Lower leg skin (tissue), 4 donors: ENCODE measurements at regions not wholly inside any gene's neighbourhood (a gene's known extent, or its start where the extent isn't known, plus 50 kb on each side); places are given as distances from the start of the nearest gene placed in this dataset.

Experiments used
- DNase-seq, 2 donors: peaks; one replicate each; pipeline ENCODE4 v3.0.0-alpha.2; 2019; ENCODE audit warnings: low spot score in 2 of 2
- H3K4me3 ChIP-seq: fragments of 200-600 bp; sonication (generic); 2 replicates; pipeline ENCODE4 v1.5.1; 2017; ENCODE audit warnings: mild to moderate bottlenecking, low read depth; ENCODE audit not compliant: poor library complexity, severe bottlenecking
- POLR2A ChIP-seq, 2 donors: fragments of 450-650 bp; IDR thresholded peaks; one replicate each; pipeline ENCODE4 v1.6.1; 2016 to 2017; ENCODE audit warnings: antibody characterized with exemption in 2 of 2, mild to moderate bottlenecking in 1 of 2, moderate library complexity in 1 of 2
- WGBS, 2 donors: methylation state at CpG; one replicate each; pipeline ENCODE4 v1.1.5; 2018; 5-methylcytosine and 5-hydroxymethylcytosine counted together
- intact Hi-C: fragments of 100-400 bp; cut with DNase I; formaldehyde crosslinking; loops from one replicate; pipeline ENCODE4 v1.15.0; 2023; ENCODE audit warnings: low total_unique reads
- TF ChIP-seq, protein P1 (sequence below), 3 donors: fragments of 450-650 bp; IDR thresholded peaks; one replicate each; pipeline ENCODE4 v1.5.1; 2016; ENCODE audit warnings: antibody characterized with exemption in 3 of 3, mild to moderate bottlenecking in 3 of 3, moderate library complexity in 2 of 3

DNA sequence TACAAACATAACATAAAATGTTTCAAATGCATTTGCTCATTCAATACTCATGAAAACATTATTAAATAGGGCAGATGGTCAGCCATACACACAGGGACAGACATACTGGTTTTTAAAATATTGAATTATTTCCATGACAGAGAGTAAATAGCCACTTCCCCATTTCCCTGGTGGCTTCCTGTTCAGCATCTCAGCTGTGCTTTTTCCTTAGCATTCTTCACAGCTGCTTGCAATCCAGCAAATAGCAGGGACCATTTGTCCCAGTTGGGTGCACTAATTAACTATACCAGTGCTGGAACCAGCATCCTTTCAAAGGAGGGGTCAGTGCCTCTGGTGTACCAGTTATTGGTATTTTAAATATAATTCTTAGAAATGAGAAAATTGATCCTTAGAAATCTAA lies 964.7 kb downstream of the RAB28 start:
- intact Hi-C loops: no loop called here
- no peak for TF ChIP-seq POLR2A (IDR thresholded peaks at IDR 0.05)
- TF ChIP-seq, protein P1, sequence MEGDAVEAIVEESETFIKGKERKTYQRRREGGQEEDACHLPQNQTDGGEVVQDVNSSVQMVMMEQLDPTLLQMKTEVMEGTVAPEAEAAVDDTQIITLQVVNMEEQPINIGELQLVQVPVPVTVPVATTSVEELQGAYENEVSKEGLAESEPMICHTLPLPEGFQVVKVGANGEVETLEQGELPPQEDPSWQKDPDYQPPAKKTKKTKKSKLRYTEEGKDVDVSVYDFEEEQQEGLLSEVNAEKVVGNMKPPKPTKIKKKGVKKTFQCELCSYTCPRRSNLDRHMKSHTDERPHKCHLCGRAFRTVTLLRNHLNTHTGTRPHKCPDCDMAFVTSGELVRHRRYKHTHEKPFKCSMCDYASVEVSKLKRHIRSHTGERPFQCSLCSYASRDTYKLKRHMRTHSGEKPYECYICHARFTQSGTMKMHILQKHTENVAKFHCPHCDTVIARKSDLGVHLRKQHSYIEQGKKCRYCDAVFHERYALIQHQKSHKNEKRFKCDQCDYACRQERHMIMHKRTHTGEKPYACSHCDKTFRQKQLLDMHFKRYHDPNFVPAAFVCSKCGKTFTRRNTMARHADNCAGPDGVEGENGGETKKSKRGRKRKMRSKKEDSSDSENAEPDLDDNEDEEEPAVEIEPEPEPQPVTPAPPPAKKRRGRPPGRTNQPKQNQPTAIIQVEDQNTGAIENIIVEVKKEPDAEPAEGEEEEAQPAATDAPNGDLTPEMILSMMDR (IDR thresholded peaks at IDR 0.05): no peak
- no peak for DNase-seq
- H3K4me3 ChIP-seq: no peak overlapping the region

DNA sequence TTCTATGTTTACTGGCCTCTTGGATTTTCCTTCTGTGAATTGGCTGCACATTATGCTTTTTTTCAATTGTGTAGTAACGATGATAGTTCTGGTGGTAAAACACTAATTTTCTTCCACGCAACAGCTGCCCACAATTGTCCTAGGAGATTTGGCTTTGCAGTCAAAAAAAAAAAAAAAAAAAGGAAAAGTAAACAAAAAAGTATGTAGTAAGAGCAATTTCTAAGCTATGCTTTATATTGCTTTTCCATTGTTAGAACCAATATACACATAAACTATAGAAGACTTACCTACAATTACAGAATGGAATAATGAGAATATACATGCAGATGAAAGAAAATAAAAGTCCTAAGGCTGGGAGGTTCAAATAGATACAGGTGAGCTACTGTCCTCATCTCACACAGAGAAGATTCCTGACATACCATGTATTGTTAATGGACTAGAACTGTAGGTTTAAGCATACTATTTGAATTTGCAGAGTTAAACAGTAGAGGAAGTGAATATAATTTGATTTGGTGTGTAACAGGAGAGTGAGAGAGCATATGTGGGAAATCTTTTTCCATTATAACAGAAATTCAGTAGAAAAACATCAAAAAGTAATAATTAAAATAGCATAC lies 976.2 kb downstream of the RAB28 start:
- no peak overlapping the region for H3K4me3 ChIP-seq
- no peak for DNase-seq
- intact Hi-C loops: loop anchor here (1.0 kb wide), 1 partner anchor 33 kb away; no protein-coding TSS in a partner anchor
- no peak for TF ChIP-seq POLR2A (IDR thresholded peaks at IDR 0.05)
- TF ChIP-seq, protein P1 (IDR thresholded peaks at IDR 0.05): no peak
- WGBS, 2 donors: 70% methylated on average over 2 of the region's 2 CpGs

DNA sequence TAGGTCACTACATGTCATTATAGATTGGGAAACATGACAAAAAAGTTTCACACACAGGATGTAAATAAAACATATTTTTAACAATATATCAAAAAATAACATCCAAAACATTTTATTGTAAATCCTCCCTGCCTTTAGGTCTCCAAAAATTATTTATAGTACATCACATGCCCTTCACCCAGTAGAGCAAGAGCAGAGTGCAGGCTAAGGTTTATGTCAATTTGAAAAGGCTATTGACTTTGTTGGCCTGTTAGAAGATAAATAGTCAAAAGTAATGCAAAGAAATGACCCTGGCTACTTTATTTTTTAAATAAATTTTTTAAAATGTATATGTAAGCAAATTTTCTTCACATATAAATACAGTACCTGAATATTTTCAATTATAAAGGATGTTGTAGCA lies 983.7 kb downstream of the RAB28 start:
- H3K4me3 ChIP-seq: no peak overlapping the region
- intact Hi-C loops: no loop called here
- DNase-seq: no peak
- no peak for TF ChIP-seq POLR2A (IDR thresholded peaks at IDR 0.05)
- TF ChIP-seq, protein P1 (IDR thresholded peaks at IDR 0.05): no peak

DNA sequence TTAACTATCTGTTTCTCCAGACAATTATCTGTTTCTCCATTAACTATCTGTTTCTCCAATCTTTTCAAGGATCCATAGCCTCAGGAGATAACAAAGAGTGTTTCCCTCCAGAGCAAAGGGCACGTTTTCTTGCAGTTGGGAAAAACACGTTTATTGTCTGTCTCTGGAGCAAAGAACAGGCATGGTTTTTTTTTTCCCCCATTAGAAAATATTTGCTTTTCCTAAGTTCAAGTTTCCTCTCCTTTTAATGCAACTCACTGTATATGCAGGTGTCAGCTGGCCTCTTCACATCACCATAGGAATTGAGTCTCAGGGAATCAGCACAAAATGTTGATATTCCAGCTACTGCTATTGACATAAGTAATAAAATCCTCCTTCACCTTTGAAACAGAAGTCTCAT lies 984.4 kb downstream of the RAB28 start:
- intact Hi-C loops: no loop called here
- WGBS, 2 donors: 25 to 26% methylated on average over 2 of the region's 2 CpGs
- TF ChIP-seq POLR2A (IDR thresholded peaks at IDR 0.05): no peak
- TF ChIP-seq, protein P1 (IDR thresholded peaks at IDR 0.05): no peak
- H3K4me3 ChIP-seq: no peak overlapping the region
- no peak for DNase-seq

DNA sequence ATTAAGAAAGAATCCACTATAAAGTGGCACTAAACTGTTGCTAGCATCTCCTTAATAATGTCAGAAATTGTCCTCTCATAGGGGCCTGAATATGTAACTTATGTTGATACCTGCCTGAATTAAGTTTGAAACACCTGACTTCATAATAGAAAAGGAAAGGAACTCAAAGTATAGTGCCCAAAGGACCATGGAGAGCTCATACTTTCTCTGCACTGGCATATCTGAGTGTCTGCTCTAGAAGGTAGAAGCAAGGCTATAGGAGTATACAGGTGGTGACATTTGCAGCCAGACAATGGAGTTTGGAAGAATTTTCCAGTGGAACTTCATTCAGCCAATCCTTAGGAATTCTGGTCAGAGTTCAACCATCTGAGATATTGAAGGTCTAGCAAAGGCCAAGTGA lies 988.9 kb downstream of the RAB28 start:
- DNase-seq: no peak
- intact Hi-C loops: no loop called here
- H3K4me3 ChIP-seq: no peak overlapping the region
- TF ChIP-seq POLR2A (IDR thresholded peaks at IDR 0.05): no peak
- TF ChIP-seq, protein P1 (IDR thresholded peaks at IDR 0.05): no peak

DNA sequence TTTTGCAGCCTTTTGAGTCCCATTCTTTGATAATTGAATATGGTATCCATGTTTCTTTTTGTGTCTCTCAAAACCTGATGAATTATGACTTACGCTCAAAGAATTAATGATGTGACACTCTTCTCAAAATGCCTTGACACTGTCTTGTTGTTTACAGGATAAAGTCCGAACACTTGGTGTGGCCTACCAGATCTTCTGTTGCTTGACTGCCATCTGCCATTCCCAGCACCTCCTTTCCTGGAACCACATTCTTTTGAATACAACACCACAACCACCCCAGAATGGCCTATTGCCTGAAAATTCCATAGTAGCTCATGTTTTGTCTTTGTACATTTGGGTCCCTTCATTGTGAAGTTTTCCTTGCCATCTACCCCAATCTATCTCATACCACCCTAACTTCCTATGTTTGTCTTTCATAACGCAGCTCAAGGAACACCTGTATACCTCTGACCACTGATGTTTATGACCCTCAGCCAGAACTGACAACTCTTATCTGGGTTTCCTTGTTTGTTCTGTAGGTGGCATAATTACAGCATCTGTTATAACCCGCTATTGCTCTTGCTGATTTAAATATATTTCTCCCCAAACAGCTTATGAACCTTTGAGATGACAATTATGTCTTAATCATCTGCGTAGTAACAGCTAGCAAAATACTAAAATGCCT lies 991.3 kb downstream of the RAB28 start:
- WGBS, 2 donors: 82 to 83% methylated on average over 5 of the region's 5 CpGs
- TF ChIP-seq POLR2A (IDR thresholded peaks at IDR 0.05): no peak
- TF ChIP-seq, protein P1 (IDR thresholded peaks at IDR 0.05): no peak
- no peak overlapping the region for H3K4me3 ChIP-seq
- intact Hi-C loops: no loop called here
- no peak for DNase-seq
